ENCODE measurements at regions not wholly inside any gene's neighbourhood (a gene's known extent, or its start where the extent isn't known, plus 50 kb on each side); places are given as distances from the start of the nearest gene placed in this dataset.

GRCh38 chr15:98154863-98155262 lies 194.4 kb downstream of the ARRDC4 start:
- Histone ChIP-seq H3K9ac (ENCODE audit: low read length) (peak overlapping the region; percentile 60), H3K4me3 (ENCODE audit: insufficient read depth, low read depth, low read length) (no peak overlapping the region), H3K4me1 (ENCODE audit: insufficient read depth, low read length) (peaks cover 14% of the 10 kb centered on the region), H3K9me3 (ENCODE audit: insufficient read depth, low read depth, low read length) (peaks cover 3% of the 10 kb centered on the region), H2AFZ (ENCODE audit: low read depth, low read length) (peak overlapping the region; percentile 45), H3K36me3 (ENCODE audit: insufficient read depth, low read length) (no peaks in the 10 kb centered on the region), H3K27ac (ENCODE audit: low read depth, low read length) (peak overlapping the region; percentile 53), H3K79me2 (ENCODE audit: insufficient read depth, low read length) (no peaks in the 10 kb centered on the region), H3K27me3 (ENCODE audit: insufficient read depth, low read length) (no peaks in the 10 kb centered on the region), H4K20me1 (ENCODE audit: insufficient read depth, low read length) (no peaks in the 10 kb centered on the region), H3K4me2 (ENCODE audit: low read length) (peak overlapping the region; percentile 72)
- Mint-ChIP-seq H3K4me3 (ENCODE audit: unreplicated experiment) (no peak overlapping the region), H3K36me3 (ENCODE audit: low read depth, unreplicated experiment) (no peaks in the 10 kb centered on the region), H3K27ac (ENCODE audit: unreplicated experiment) (no peak overlapping the region), H3K9me3 (ENCODE audit: unreplicated experiment) (no peaks in the 10 kb centered on the region), H3K27me3 (ENCODE audit: low read depth, unreplicated experiment) (peaks cover 10% of the 10 kb centered on the region), H3K4me1 (ENCODE audit: low read depth, unreplicated experiment) (peaks cover 11% of the 10 kb centered on the region)
- DNase-seq (ENCODE audit: low read depth) = peak; percentile 80
- TF ChIP-seq CTCF (IDR thresholded peaks at IDR 0.05; ENCODE audit: insufficient read depth, low read depth, low read length) = no peak
- no peak for TF ChIP-seq EZH2 (IDR thresholded peaks at IDR 0.05; ENCODE audit: insufficient read depth, low read length)
- peak; percentile 34 for FAIRE-seq

GRCh38 chr15:98155356-98155755 lies 194.9 kb downstream of the ARRDC4 start:
- Histone ChIP-seq H3K9me3 (ENCODE audit: insufficient read depth, low read depth, low read length) (peaks cover 3% of the 10 kb centered on the region), H2AFZ (ENCODE audit: low read depth, low read length) (peak overlapping the region; percentile 45), H3K79me2 (ENCODE audit: insufficient read depth, low read length) (no peaks in the 10 kb centered on the region), H3K4me1 (ENCODE audit: insufficient read depth, low read length) (peaks cover 14% of the 10 kb centered on the region), H3K27me3 (ENCODE audit: insufficient read depth, low read length) (no peaks in the 10 kb centered on the region), H3K9ac (ENCODE audit: low read length) (peak overlapping the region; percentile 60), H3K4me3 (ENCODE audit: insufficient read depth, low read depth, low read length) (no peak overlapping the region), H4K20me1 (ENCODE audit: insufficient read depth, low read length) (no peaks in the 10 kb centered on the region), H3K27ac (ENCODE audit: low read depth, low read length) (peak overlapping the region; percentile 53), H3K36me3 (ENCODE audit: insufficient read depth, low read length) (no peaks in the 10 kb centered on the region), H3K4me2 (ENCODE audit: low read length) (peak overlapping the region; percentile 72)
- no peak overlapping the region for H3K27ac Mint-ChIP-seq (ENCODE audit: unreplicated experiment)
- H3K9me3 Mint-ChIP-seq (ENCODE audit: unreplicated experiment) = no peaks in the 10 kb centered on the region
- peak; percentile 41 for DNase-seq (ENCODE audit: low read depth)
- TF ChIP-seq EZH2 (IDR thresholded peaks at IDR 0.05; ENCODE audit: insufficient read depth, low read length) = no peak
- TF ChIP-seq CTCF (IDR thresholded peaks at IDR 0.05; ENCODE audit: insufficient read depth, low read depth, low read length) = no peak
- peak; percentile 68 for FAIRE-seq
- H3K36me3 Mint-ChIP-seq (ENCODE audit: low read depth, unreplicated experiment) = no peaks in the 10 kb centered on the region
- peaks cover 10% of the 10 kb centered on the region for H3K27me3 Mint-ChIP-seq (ENCODE audit: low read depth, unreplicated experiment)
- H3K4me1 Mint-ChIP-seq (ENCODE audit: low read depth, unreplicated experiment) = peaks cover 11% of the 10 kb centered on the region
- no peak overlapping the region for H3K4me3 Mint-ChIP-seq (ENCODE audit: unreplicated experiment)

- Histone ChIP-seq H3K9ac (ENCODE audit: low read length) (no peak overlapping the region), H4K20me1 (ENCODE audit: insufficient read depth, low read length) (no peaks in the 10 kb centered on the region), H3K4me3 (ENCODE audit: insufficient read depth, low read depth, low read length) (no peak overlapping the region), H3K36me3 (ENCODE audit: insufficient read depth, low read length) (no peaks in the 10 kb centered on the region), H3K4me2 (ENCODE audit: low read length) (no peak overlapping the region), H3K27me3 (ENCODE audit: insufficient read depth, low read length) (no peaks in the 10 kb centered on the region), H3K27ac (ENCODE audit: low read depth, low read length) (no peak overlapping the region), H2AFZ (ENCODE audit: low read depth, low read length) (no peak overlapping the region), H3K4me1 (ENCODE audit: insufficient read depth, low read length) (peaks cover 4% of the 10 kb centered on the region), H3K9me3 (ENCODE audit: insufficient read depth, low read depth, low read length) (no peaks in the 10 kb centered on the region), H3K79me2 (ENCODE audit: insufficient read depth, low read length) (no peaks in the 10 kb centered on the region)
- peaks cover 10% of the 10 kb centered on the region for H3K27me3 Mint-ChIP-seq (ENCODE audit: low read depth, unreplicated experiment)
- no peaks in the 10 kb centered on the region for H3K36me3 Mint-ChIP-seq (ENCODE audit: low read depth, unreplicated experiment)
- H3K4me1 Mint-ChIP-seq (ENCODE audit: low read depth, unreplicated experiment) = peaks cover 2% of the 10 kb centered on the region
- DNase-seq (ENCODE audit: low read depth) (no peak), FAIRE-seq (no peak)
- no peak overlapping the region for H3K4me3 Mint-ChIP-seq (ENCODE audit: unreplicated experiment)
- TF ChIP-seq CTCF (IDR thresholded peaks at IDR 0.05; ENCODE audit: insufficient read depth, low read depth, low read length) = no peak
- TF ChIP-seq EZH2 (IDR thresholded peaks at IDR 0.05; ENCODE audit: insufficient read depth, low read length) = no peak
- no peaks in the 10 kb centered on the region for H3K9me3 Mint-ChIP-seq (ENCODE audit: unreplicated experiment)
- no peak overlapping the region for H3K27ac Mint-ChIP-seq (ENCODE audit: unreplicated experiment)
These were observed 199.7 kb downstream of the ARRDC4 start for GRCh38 chr15:98160236-98160635.
